HG02571 (cell line): ENCODE measurements at regions not wholly inside any gene's neighbourhood (a gene's known extent, or its start where the extent isn't known, plus 50 kb on each side); places are given as distances from the start of the nearest gene placed in this dataset.

Experiments used
- ATAC-seq: cut with Tn5 transposase; IDR thresholded peaks from one replicate; pipeline ENCODE4 v1.9.1; 2021; ENCODE audit warnings: mild to moderate bottlenecking, moderate library complexity; ENCODE audit not compliant: unreplicated experiment

- ATAC-seq, result no peak
These were observed 339.8 kb upstream of the ARRDC3 start for GRCh38 chr5:91722736-91723467.

DNA sequence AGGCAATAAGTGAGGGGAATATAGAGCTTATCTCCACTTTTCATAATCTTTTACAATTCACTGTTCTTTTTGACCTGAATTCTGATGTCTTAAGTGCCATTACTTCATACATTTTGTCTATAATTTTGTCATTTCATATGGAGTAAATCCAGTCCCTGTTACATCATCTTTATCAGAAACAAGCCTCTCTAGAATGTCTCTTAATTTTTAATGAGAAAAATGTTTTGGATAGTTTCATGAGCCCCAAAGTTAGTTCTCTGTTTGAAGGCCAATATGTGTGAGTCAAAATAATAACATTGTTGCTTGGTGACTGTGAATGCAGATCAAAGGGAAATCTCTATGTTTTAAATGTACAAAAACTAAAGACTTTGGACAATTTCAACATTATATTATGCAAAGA is 329.6 kb upstream of the ARRDC3 start:
- no peak for ATAC-seq

DNA sequence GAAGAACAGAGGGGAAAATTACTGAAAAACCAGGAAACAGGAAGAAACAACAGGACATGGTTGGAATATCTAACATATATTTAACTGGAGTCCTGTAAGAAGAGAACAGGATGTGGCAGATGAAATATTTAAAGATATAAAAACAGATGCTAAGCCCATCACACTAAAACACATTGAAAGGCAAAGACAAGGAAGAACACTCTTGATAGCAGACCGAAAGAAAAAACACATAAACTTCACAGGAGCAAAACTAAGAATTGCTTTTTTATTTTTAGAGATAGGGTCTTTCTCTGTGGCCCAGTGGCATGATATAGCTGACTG is 324.4 kb upstream of the ARRDC3 start:
- ATAC-seq, result no peak

DNA sequence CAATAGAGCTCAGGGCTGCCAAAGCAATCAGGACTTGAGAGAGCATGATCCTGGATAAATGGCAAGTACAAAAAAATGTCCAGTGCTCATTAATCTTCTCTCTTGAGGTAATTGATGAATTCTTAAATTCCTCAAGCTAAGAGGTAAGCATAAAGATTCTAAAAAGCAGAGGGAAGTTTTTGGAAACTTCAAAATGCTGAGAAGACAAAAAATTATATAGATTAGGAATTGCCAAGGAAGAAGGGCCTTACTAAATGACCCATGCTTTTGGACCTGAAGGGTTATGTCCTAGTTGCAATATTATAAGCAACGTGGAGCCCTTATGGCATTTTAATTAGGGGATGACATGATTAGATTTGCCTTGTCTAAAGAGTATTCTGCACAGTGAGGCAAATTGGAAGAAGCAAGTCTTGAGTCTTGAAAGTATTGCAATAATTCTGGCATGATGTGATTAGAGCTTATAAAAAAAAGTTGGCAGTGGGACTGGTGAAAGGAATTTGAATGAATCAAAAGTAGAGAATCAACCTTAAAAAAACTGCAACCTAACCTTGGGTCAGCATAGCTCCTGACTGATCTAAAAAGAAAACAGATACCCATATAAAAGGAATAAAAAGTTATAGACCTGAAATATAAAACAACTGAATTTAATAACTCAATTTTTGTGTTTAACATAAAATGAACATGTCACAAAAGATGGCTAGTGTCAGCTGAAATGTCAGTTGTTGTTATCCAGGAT is 323.8 kb upstream of the ARRDC3 start:
- ATAC-seq, result no peak

DNA sequence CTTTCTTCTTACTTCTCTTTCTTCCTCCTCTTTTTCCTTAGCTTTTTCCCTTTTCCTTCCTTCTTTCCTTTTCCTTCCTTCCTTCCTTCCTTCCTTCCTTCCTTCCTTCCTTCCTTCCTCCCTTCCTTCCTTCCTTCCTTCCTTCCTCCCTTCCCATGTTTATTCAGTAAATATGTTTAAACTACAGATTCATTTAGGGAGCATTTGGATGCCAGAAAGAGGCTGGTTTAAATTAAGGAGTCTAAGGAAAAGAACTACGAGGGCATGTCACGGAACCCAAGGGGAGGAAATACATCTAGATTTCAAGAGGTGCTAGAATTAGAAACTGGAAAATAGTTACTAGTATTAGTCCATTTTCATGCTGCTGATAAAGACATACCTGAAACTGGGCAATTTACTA is 320.0 kb upstream of the ARRDC3 start:
- no peak for ATAC-seq

DNA sequence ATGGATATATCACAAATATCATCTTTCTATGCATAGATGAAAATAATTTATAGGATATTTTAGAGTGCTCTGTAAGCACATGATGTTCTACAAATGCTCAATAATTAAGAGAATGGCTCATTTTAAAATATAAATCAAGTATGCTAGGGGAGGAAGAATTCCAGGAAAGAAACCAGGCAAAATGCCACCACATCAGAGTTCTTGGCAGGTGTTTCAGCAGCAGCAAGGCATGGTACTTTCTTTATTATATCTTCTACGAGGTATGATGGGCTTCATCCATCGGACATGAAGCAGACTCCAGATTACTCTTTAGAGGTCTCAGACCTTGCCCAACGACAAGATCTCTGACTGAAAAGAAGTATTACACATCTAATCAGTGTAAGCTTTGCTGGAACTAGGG is 316.3 kb upstream of the ARRDC3 start:
- ATAC-seq, result no peak

DNA sequence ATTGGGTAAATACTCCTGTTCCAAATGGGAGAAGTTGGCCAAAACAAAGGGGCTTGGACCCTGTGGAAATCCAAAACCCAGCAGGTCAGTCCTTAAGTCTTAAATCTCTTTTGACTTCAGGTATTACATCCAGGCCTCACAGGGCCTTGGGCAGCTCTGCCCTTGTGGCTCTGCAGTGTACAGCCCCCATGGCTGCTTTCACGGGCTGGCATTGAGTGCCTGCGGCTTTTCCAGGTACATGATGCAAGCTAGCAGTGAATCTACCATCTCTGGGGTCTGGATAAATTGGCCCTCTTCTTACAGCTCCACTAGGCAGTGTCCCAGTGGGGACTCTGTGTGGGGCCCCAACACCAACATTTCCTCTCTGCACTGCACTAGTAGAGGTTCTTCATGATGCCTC is 308.5 kb upstream of the ARRDC3 start:
- no peak for ATAC-seq

- no peak for ATAC-seq
These were observed 307.8 kb upstream of the ARRDC3 start for GRCh38 chr5:91690921-91691320.

GRCh38 chr5:91687430-91687829 is 304.3 kb upstream of the ARRDC3 start:
- no peak for ATAC-seq

DNA sequence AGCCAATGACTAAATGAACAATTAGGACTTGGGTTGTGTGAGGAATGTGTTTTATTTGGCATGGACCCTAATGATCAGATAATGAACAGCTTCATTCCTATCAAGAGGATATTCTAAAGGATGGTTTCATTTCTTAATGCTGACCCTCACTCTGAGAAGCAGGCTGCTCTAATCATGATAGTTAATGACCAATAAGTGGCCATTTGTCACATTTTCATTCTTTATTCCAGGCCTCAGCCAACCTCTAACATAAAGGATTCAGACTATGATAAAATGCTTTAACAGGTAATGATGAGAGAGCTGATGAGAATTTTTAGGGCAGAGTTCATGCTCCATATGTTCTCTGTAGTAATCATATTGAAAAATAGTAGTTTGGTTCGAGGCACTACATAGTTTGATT is 301.5 kb upstream of the ARRDC3 start:
- no peak for ATAC-seq

- ATAC-seq, result no peak
These were observed 287.4 kb upstream of the ARRDC3 start for GRCh38 chr5:91670563-91670962.

GRCh38 chr5:91670122-91670521 is 287.0 kb upstream of the ARRDC3 start:
- no peak for ATAC-seq

GRCh38 chr5:91668261-91668660 is 285.1 kb upstream of the ARRDC3 start:
- no peak for ATAC-seq

- ATAC-seq, result no peak
These were observed 269.6 kb upstream of the ARRDC3 start for GRCh38 chr5:91652678-91653077.

GRCh38 chr5:91651704-91652103 is 268.6 kb upstream of the ARRDC3 start:
- ATAC-seq, result no peak

GRCh38 chr5:91645347-91645746 is 262.2 kb upstream of the ARRDC3 start:
- no peak for ATAC-seq

DNA sequence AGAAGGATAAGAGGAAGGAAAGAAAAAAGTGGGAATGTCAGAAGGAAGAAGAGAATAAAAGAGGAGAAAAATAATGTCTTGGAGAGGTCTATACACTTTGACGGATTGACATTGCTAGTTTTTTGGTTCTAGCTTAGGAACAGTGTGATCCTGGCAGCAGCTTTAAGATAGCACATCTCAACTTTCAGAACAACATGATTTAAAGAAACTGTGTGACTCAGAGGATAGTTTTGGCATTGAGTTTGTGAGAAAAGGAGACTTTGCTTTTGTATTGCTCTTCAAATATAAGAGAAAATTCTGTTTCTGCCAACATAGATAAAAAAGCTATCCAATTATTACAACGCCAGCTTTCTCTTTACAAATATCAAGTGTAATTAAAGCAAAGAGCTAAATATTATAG is 260.7 kb upstream of the ARRDC3 start:
- ATAC-seq, result no peak

DNA sequence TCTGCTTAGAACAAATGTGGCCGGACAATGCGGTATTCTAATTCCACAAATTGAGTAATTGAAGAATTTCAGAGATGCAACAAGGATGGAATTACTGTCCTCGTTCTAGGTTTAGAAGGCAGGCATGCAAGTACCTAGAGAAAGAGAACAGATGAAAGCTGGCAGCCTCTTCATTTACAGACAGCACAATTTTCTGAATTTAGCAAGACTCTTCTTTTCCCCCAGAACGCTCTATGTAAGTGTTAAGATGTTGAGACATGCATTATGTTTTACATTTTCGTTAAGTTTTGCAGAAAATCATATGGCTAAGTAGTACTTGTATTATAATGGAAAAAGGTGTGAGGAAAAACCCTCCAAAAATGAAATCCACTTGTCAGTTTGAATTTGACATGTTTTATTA is 259.5 kb upstream of the ARRDC3 start:
- ATAC-seq, result no peak

DNA sequence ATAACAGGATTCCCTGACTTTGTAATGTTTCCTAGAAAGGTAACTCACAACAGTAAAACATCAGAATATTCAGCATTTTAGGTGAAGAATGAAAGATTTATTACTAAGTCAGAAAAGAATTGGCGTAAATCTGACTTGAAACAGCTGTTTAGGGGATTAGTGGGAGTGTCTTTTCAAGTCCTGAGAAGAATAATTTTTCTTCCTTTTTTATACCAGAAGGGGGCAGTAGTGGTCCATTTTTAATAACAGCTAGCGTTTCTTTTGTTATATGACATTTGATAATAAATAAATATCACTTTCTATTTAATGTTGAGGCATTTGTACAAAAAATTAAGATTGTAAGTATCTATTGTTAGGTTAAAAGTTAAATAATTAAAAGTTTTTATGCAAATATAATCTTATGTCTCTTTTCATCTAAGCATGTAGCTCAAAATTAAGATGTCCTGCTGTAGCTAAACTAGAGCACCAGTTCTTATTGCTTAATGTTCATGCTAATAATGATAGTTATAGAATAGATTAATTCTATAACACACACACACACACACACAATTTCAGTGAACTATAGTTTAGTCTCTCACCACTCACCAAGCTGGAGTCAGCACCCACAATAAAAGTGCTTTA is 258.7 kb upstream of the ARRDC3 start:
- no peak for ATAC-seq

DNA sequence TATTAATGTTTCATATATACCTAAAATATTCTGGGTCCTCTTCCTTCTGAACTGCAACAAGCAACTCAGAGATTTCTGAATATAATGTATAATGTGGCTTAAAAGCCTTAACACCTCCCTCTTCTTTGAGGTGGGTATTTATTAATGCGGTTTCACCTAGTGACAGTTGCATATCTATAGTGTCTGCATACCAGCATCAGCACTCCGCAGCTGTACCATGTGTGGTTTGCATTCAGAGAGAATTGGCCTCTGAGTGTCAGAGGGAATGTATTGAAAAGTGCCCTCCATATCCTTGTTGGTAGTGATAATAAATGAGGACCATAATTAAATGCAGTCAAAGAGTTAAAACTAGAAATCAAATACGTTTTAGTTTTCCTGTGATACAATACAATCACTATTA is 256.6 kb upstream of the ARRDC3 start:
- no peak for ATAC-seq

- ATAC-seq, result no peak
These were observed 254.9 kb upstream of the ARRDC3 start for GRCh38 chr5:91638010-91638409.

DNA sequence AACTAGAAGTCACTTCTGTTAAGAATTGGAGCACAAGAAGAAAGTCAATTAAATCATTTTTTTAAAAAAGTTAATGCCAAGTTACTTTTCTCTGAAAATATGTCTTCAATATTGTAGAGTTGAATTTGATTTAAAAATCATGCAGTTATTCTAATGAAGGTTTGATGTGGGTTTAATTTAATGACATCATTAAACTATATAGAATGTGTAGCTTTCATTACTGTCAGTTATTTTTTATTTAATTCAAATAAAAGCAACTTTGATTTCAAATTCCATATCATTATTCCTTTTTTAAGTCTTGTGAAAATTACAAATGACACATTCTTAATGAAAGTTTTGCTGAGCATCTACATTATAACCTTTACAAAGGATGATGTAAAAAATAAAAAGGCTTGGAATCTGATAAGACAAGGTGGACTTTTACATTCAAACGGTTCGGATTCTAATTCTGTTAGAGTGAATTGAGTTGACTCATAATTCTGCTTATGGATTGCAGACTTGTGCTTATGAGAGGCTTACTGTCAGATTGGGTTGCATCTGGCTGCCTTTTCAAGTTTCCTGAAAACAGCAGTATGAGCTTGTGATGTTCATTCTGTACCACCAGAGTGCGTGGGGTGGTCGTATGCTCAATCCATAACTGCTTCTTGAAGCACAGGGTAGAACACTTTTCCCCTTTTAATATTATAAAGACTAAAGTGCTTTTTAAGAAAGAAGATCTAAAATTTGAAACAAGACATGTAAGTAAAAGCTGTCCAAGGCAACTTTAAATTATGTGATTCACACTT is 253.0 kb upstream of the ARRDC3 start:
- ATAC-seq, result no peak
